HG02885 (cell line): ENCODE measurements at regions not wholly inside any gene's neighbourhood (a gene's known extent, or its start where the extent isn't known, plus 50 kb on each side); places are given as distances from the start of the nearest gene placed in this dataset.

Experiments
- ATAC-seq: cut with Tn5 transposase; IDR thresholded peaks from one replicate; pipeline ENCODE4 v1.9.1; 2021; ENCODE audit warnings: mild to moderate bottlenecking; ENCODE audit not compliant: unreplicated experiment, poor library complexity

GRCh38 chr2:62287899-62288880, 92.3 kb downstream of the B3GNT2 start:
- ATAC-seq: no peak

- ATAC-seq: no peak
Observed at GRCh38 chr2:62287282-62287681, 91.4 kb downstream of the B3GNT2 start.

DNA sequence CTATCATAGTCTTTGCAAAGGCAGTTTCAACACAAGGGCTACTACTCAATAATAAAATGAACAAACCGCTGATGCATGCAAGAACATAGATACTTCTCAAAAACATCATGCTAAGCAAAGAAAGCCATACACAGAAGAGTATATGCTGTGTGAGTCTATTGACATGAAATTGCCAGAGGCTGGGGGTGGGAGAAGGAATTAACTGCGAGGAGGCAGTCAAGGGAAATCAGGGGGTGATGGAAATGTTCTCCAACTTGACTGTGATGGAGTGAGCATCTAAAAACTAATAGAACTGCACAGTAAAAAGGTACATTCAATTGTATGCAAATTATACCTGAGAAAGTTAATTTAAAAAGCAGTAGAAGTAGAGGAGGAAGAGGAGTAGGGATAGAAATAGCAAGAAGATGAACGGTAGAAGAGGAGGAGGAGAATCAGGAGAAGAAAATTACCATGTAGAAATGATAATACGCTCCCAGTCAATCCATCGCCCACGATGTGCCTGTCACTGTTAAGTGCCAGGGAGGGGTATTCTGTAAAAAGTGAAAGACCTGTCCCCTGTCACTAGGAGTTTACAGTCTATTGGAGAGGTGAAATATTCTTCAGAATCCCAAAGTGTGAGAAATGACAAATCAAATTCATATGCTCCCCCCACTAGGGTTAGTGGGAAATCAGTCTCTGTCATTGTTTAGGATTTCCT, 90.3 kb downstream of the B3GNT2 start:
- ATAC-seq: no peak

- ATAC-seq: no peak
Observed at GRCh38 chr2:62284980-62285379, 89.1 kb downstream of the B3GNT2 start.

DNA sequence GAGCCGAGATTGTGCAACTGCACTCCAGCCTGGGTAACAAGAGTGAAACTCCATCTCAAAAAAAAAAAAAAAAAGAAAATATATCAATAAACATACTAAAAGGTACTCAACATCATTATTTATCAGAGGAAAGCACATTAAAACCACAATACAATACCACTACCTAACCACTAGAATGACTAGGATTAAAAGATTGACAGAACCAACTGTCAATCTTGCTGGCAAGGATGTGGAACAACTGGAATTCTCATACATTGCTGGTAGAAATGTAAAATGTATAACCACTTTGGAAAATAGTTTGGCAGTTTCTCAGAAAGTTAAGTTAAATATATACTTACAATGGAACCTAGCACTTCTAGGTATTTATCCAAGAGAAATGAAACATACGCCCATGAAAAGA, 88.6 kb downstream of the B3GNT2 start:
- no peak for ATAC-seq

GRCh38 chr2:62283147-62283546, 87.2 kb downstream of the B3GNT2 start:
- no peak for ATAC-seq

- ATAC-seq: no peak
Observed at GRCh38 chr2:62281663-62282062, 85.7 kb downstream of the B3GNT2 start.

DNA sequence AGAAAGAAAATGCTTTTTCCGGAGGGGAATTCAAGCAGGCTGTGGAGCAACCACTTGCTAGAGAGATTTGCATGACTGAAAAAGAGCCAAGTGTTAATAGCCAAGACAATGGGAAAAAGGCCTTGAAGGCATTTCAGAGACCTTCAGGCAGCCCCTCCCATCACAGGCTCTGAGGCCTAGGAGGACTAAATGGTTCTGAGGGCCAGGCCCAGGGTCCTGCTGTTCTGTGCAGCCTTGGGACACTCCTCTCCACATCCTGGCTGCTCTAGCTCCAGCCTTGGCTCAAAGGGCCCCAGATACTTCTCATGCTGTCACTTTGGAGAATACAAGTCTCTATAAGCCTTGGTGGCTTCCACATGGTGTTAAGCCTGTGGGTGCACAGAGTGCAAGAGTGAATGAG, 81.8 kb downstream of the B3GNT2 start:
- no peak for ATAC-seq
